ENCODE measurements at regions not wholly inside any gene's neighbourhood (a gene's known extent, or its start where the extent isn't known, plus 50 kb on each side); places are given as distances from the start of the nearest gene placed in this dataset.

DNA sequence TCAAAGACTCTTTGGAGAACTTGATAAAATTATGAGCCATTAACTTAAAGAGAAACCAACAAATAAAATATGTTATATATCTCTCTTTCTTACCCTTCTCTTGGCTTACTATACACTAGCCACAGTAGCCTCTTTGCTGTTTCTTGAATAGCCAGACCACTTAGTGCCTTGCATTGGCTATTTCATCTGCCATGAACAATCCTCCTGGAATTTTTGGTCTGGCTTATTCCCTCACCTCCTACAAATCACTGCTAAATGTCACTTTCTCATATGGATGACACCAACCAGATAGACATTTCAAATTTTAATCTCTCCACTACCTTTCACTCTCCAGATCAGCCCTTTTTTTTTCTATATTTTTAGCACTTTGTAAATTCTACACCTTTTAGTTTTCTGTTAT is 1581.7 kb downstream of the EFNA5 start:
- Histone ChIP-seq H3K27ac (no peak overlapping the region), H3K36me3 (replicated peaks) (no peaks in the 10 kb centered on the region), H3K4me3 (ENCODE audit: low read depth, low read length) (no peak overlapping the region), H3K27me3 (replicated peaks) (no peaks in the 10 kb centered on the region)
- DNase-seq, result no peak
- TF ChIP-seq, protein P1, sequence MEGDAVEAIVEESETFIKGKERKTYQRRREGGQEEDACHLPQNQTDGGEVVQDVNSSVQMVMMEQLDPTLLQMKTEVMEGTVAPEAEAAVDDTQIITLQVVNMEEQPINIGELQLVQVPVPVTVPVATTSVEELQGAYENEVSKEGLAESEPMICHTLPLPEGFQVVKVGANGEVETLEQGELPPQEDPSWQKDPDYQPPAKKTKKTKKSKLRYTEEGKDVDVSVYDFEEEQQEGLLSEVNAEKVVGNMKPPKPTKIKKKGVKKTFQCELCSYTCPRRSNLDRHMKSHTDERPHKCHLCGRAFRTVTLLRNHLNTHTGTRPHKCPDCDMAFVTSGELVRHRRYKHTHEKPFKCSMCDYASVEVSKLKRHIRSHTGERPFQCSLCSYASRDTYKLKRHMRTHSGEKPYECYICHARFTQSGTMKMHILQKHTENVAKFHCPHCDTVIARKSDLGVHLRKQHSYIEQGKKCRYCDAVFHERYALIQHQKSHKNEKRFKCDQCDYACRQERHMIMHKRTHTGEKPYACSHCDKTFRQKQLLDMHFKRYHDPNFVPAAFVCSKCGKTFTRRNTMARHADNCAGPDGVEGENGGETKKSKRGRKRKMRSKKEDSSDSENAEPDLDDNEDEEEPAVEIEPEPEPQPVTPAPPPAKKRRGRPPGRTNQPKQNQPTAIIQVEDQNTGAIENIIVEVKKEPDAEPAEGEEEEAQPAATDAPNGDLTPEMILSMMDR (IDR thresholded peaks at IDR 0.05; ENCODE audit: low read depth, low read length, missing control alignments), result no peak
- in situ Hi-C loops (cut with HindIII; ENCODE audit: low pct_ligation_motif_present, low sequenced_read_pairs), result no loop called here

DNA sequence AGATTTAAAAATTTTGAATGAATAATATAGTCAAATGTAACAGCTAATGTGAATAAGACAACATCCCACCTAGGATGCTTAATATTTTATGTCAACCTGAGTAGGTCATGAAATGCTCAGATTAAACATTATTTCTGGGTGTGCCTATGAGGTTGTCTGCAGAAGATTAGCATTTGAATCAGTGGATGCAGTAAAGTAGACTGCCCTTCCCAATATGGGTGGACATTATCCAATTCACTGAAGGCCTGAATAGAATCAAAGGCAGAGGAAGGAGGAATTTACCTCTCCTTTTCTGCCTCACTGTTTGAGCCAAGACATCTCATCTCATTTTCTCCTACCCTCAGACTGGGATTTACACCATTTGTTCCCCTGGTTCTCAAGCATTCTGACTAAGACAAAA is 1582.3 kb downstream of the EFNA5 start:
- H3K4me3 ChIP-seq (ENCODE audit: low read depth, low read length), result no peak overlapping the region
- TF ChIP-seq, protein P1 (IDR thresholded peaks at IDR 0.05; ENCODE audit: low read depth, low read length, missing control alignments), result no peak
- no peak for DNase-seq
- in situ Hi-C loops (cut with HindIII; ENCODE audit: low pct_ligation_motif_present, low sequenced_read_pairs), result no loop called here
- no peak overlapping the region for H3K27ac ChIP-seq
- no peaks in the 10 kb centered on the region for H3K27me3 ChIP-seq (replicated peaks)
- no peaks in the 10 kb centered on the region for H3K36me3 ChIP-seq (replicated peaks)

DNA sequence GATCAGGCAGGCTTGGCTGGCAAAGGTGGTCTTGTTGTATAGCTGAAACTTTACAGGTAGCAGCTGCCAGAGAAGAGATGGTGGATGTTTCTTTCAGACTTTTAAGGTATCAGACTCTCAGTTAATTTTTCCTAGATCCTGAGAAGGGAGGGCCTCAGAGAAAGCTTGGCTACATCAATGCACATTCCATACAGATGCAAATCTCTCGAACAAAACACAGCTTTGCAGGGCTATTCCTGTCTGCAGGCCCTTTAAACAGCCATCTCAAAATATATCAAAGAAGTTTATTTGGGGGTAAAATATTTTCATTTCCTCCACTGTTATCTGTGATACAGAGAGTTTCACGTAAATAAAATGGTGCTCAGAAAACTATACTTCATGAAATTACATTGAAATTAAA is 1584.4 kb downstream of the EFNA5 start:
- Histone ChIP-seq H3K27me3 (replicated peaks) (no peaks in the 10 kb centered on the region), H3K36me3 (replicated peaks) (no peaks in the 10 kb centered on the region), H3K27ac (no peak overlapping the region), H3K4me3 (ENCODE audit: low read depth, low read length) (no peak overlapping the region)
- in situ Hi-C loops (cut with HindIII; ENCODE audit: low pct_ligation_motif_present, low sequenced_read_pairs), result no loop called here
- no peak for DNase-seq
- TF ChIP-seq, protein P1 (IDR thresholded peaks at IDR 0.05; ENCODE audit: low read depth, low read length, missing control alignments), result no peak

DNA sequence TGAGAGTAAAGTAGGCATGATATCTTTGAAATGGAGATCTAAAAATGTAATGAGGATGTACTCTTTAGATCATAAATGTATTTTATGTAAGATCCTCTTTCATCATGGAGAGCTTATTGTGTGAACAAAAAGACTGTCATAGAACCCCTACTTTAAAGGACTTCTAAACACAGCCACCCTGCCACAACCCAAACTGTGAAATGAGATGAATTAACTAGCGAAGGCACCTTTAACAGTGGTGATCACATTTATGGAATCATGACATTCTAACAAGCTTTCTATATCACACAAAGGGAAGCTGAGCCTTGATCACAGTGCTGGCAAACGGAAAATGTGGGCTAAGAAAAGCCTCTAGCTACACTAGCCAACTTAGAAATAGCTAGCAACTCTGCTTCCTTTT is 1585.2 kb downstream of the EFNA5 start:
- TF ChIP-seq, protein P1 (IDR thresholded peaks at IDR 0.05; ENCODE audit: low read depth, low read length, missing control alignments), result no peak
- in situ Hi-C loops (cut with HindIII; ENCODE audit: low pct_ligation_motif_present, low sequenced_read_pairs), result no loop called here
- no peaks in the 10 kb centered on the region for H3K36me3 ChIP-seq (replicated peaks)
- no peak overlapping the region for H3K27ac ChIP-seq
- DNase-seq, result no peak
- no peaks in the 10 kb centered on the region for H3K27me3 ChIP-seq (replicated peaks)
- H3K4me3 ChIP-seq (ENCODE audit: low read depth, low read length), result no peak overlapping the region

DNA sequence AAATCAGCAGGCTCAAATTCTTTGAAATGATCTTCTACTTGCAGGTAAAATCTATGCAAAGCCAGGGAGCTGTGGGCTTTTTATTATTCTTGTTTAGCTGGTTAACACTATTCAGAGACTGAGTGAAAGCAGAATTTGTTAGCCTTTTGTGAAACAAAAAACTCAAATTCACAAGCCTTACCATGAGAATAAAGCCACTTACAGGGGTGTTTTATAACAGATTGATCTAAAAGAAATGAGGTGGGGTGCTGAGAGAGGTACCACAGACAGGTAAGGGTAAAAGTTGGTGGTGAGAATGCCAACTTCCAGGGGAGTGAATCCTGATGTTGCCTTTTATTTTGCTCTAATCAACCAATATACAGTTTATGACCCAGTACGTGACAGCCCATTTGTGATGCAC is 1585.6 kb downstream of the EFNA5 start:
- Histone ChIP-seq H3K27ac (no peak overlapping the region), H3K27me3 (replicated peaks) (no peaks in the 10 kb centered on the region), H3K36me3 (replicated peaks) (no peaks in the 10 kb centered on the region), H3K4me3 (ENCODE audit: low read depth, low read length) (no peak overlapping the region)
- in situ Hi-C loops (cut with HindIII; ENCODE audit: low pct_ligation_motif_present, low sequenced_read_pairs), result no loop called here
- DNase-seq, result no peak
- TF ChIP-seq, protein P1 (IDR thresholded peaks at IDR 0.05; ENCODE audit: low read depth, low read length, missing control alignments), result no peak

DNA sequence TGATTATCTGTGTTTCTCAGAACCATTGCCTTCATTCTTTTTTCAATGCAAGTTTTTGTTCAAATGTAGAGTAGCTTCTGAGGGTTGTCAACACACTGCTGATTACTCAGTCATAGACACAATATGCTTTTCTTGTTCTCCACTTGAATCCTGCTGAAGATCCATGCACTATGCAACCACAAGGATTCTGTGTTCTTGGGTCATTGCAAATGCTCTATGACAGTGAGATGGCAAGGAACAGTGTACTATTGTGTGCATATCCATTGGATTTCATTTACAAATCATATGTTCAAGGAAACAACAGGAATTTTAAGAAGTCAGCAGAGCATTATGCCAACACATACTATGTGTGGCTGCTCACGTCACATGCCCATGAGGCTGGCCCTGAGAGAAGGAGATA is 1590.2 kb downstream of the EFNA5 start:
- Histone ChIP-seq H3K36me3 (replicated peaks) (no peaks in the 10 kb centered on the region), H3K27ac (no peak overlapping the region), H3K27me3 (replicated peaks) (no peaks in the 10 kb centered on the region), H3K4me3 (ENCODE audit: low read depth, low read length) (no peak overlapping the region)
- TF ChIP-seq, protein P1 (IDR thresholded peaks at IDR 0.05; ENCODE audit: low read depth, low read length, missing control alignments), result no peak
- DNase-seq, result no peak
- in situ Hi-C loops (cut with HindIII; ENCODE audit: low pct_ligation_motif_present, low sequenced_read_pairs), result no loop called here
